PFSK-1 (cell line): ENCODE measurements at regions not wholly inside any gene's neighbourhood (a gene's known extent, or its start where the extent isn't known, plus 50 kb on each side); places are given as distances from the start of the nearest gene placed in this dataset.

Source experiments
- POLR2AphosphoS5 ChIP-seq: IDR thresholded peaks from 2 replicates; pipeline ENCODE4 v1.6.1; 2012; ENCODE audit warnings: low read depth, mild to moderate bottlenecking, control low read depth, low read length, moderate library complexity
- REST ChIP-seq, 2 experiments: IDR thresholded peaks; 2 replicates each; pipeline versions ENCODE4 v1.6.1 to v1.8.0; 2011 to 2012; ENCODE audit warnings: low read depth in 2 of 2, low read length in 2 of 2, control low read depth in 1 of 2, inconsistent platforms in 1 of 2, mild to moderate bottlenecking in 1 of 2, moderate library complexity in 1 of 2; ENCODE audit not compliant: insufficient read depth in 1 of 2
- SIN3A ChIP-seq: IDR thresholded peaks from 2 replicates; pipeline ENCODE4 v1.6.1; 2012; ENCODE audit warnings: mild to moderate bottlenecking, low read length, moderate library complexity, borderline replicate concordance; ENCODE audit not compliant: insufficient read depth
- TAF1 ChIP-seq: IDR thresholded peaks from 2 replicates; pipeline ENCODE4 v1.6.1; 2012; ENCODE audit warnings: low read length, control low read depth, borderline replicate concordance; ENCODE audit not compliant: insufficient read depth

GRCh38 chr7:20554072-20554471, 61.4 kb upstream of the ABCB5 start:
- TF ChIP-seq POLR2AphosphoS5 = no peak
- no peak for TF ChIP-seq REST (IDR thresholded peaks at IDR 0.05; ENCODE audit: insufficient read depth in 1 of 2, low read depth in 2 of 2, low read length in 2 of 2)
- no peak for TF ChIP-seq TAF1
- no peak for TF ChIP-seq SIN3A
